ENCODE measurements at regions not wholly inside any gene's neighbourhood (a gene's known extent, or its start where the extent isn't known, plus 50 kb on each side); places are given as distances from the start of the nearest gene placed in this dataset.

- Histone ChIP-seq H3K9ac (replicated peaks; ENCODE audit: extremely low read depth, insufficient read depth, low read length) (no peak overlapping the region), H3K27me3 (ENCODE audit: control insufficient read depth in 2 of 2, insufficient read depth in 2 of 2, low read length in 2 of 2) (no peaks in the 10 kb centered on the region), H4K20me1 (replicated peaks; ENCODE audit: control insufficient read depth, extremely low read depth, insufficient read depth, low read length) (no peaks in the 10 kb centered on the region), H3K4me1 (ENCODE audit: control insufficient read depth, extremely low read depth, insufficient read depth, low read length) (no peaks in the 10 kb centered on the region), H3K79me2 (ENCODE audit: control insufficient read depth, insufficient read depth, low read length) (no peaks in the 10 kb centered on the region), H3K27ac (ENCODE audit: insufficient read depth, low read depth, low read length) (no peak overlapping the region), H3K9me1 (replicated peaks; ENCODE audit: control insufficient read depth, extremely low read depth, insufficient read depth, low read length) (no peaks in the 10 kb centered on the region), H3K4me3 (replicated peaks in 1 of 3; ENCODE audit: insufficient read depth in 1 of 3, low read depth in 1 of 3, low read length in 3 of 3) (no peak overlapping the region), H3K4me2 (ENCODE audit: insufficient read depth, low read length) (no peak overlapping the region), H2AFZ (ENCODE audit: low read depth, low read length) (no peak overlapping the region), H3K36me3 (ENCODE audit: control insufficient read depth in 2 of 2, extremely low read depth in 1 of 2, insufficient read depth in 2 of 2, low read length in 2 of 2) (no peaks in the 10 kb centered on the region), H3K9me3 (replicated peaks; ENCODE audit: control insufficient read depth, insufficient read depth, low read length) (no peaks in the 10 kb centered on the region)
- BruUV-seq (replicated peaks) = no TSS peak
- CTCF ChIA-PET = no interaction called here
- no peak for DNase-seq (ENCODE audit: low read depth, low spot score)
- intact Hi-C loops (cut with micrococcal nuclease) = no loop called here
- no peak for TF ChIP-seq GATA2 (IDR thresholded peaks at IDR 0.05; ENCODE audit: insufficient read depth, insufficient read length, low read depth, low read length)
- no peak for TF ChIP-seq POLR2AphosphoS5 (IDR thresholded peaks at IDR 0.05; ENCODE audit: insufficient read depth, low read depth, low read length)
- no peak for TF ChIP-seq CTCF (IDR thresholded peaks at IDR 0.05; ENCODE audit: extremely low read depth in 1 of 2, insufficient read depth in 1 of 2, low read depth in 1 of 2, low read length in 2 of 2)
- no peak for TF ChIP-seq FOS (IDR thresholded peaks at IDR 0.05; ENCODE audit: borderline replicate concordance, insufficient read depth, low read length)
- no peak for TF ChIP-seq POLR2A (IDR thresholded peaks at IDR 0.05; ENCODE audit: low read depth, low read length)
- TF ChIP-seq JUN (IDR thresholded peaks at IDR 0.05; ENCODE audit: borderline replicate concordance, insufficient read depth, insufficient read length, low read depth) = no peak
- no peak for TF ChIP-seq MYC (IDR thresholded peaks at IDR 0.05; ENCODE audit: low read depth, low read length)
- TF ChIP-seq EZH2 (IDR thresholded peaks at IDR 0.05; ENCODE audit: borderline replicate concordance, low read depth, low read length, severe bottlenecking) = no peak
- TF ChIP-seq, protein P1, sequence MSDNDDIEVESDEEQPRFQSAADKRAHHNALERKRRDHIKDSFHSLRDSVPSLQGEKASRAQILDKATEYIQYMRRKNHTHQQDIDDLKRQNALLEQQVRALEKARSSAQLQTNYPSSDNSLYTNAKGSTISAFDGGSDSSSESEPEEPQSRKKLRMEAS (IDR thresholded peaks at IDR 0.05; ENCODE audit: insufficient read depth, insufficient read length) = no peak
- POLR2A ChIA-PET = no interaction called here
- FAIRE-seq = no peak
- dilution Hi-C loops (cut with MboI; ENCODE audit: extremely low pct_ligation_motif_present, low sequenced_read_pairs) = no loop called here
Observed at GRCh38 chr5:142501890-142502289, 177.1 kb upstream of the SPRY4 start.
